OCI-LY7 (cell line): ENCODE measurements at regions not wholly inside any gene's neighbourhood (a gene's known extent, or its start where the extent isn't known, plus 50 kb on each side); places are given as distances from the start of the nearest gene placed in this dataset.

Experiments
- EZH2phosphoT487 ChIP-seq: fragments of 200-600 bp; sonication (generic); IDR thresholded peaks from 2 replicates; pipeline ENCODE4 v1.6.1; 2018; ENCODE audit warnings: low read depth, borderline replicate concordance, mild to moderate bottlenecking, mixed run types, antibody characterized with exemption, low read length, moderate library complexity, mixed read lengths
- TF ChIP-seq, protein P1 (sequence below): fragments of 200-600 bp; sonication (generic); conservative IDR thresholded peaks from 2 replicates; pipeline ENCODE4 v1.5.1; 2014; ENCODE audit warnings: mild to moderate bottlenecking, antibody characterized with exemption, low read length, moderate library complexity, mixed read lengths

GRCh38 chr16:80330803-80331202 is 210.0 kb upstream of the DYNLRB2 start:
- TF ChIP-seq, protein P1, sequence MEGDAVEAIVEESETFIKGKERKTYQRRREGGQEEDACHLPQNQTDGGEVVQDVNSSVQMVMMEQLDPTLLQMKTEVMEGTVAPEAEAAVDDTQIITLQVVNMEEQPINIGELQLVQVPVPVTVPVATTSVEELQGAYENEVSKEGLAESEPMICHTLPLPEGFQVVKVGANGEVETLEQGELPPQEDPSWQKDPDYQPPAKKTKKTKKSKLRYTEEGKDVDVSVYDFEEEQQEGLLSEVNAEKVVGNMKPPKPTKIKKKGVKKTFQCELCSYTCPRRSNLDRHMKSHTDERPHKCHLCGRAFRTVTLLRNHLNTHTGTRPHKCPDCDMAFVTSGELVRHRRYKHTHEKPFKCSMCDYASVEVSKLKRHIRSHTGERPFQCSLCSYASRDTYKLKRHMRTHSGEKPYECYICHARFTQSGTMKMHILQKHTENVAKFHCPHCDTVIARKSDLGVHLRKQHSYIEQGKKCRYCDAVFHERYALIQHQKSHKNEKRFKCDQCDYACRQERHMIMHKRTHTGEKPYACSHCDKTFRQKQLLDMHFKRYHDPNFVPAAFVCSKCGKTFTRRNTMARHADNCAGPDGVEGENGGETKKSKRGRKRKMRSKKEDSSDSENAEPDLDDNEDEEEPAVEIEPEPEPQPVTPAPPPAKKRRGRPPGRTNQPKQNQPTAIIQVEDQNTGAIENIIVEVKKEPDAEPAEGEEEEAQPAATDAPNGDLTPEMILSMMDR: no peak
- TF ChIP-seq EZH2phosphoT487: no peak
